ENCODE measurements at regions not wholly inside any gene's neighbourhood (a gene's known extent, or its start where the extent isn't known, plus 50 kb on each side); places are given as distances from the start of the nearest gene placed in this dataset.

- TF ChIP-seq CTCF (conservative IDR thresholded peaks at IDR 0.05; ENCODE audit: low read length) (no peak), EZH2phosphoT487 (IDR thresholded peaks at IDR 0.05; ENCODE audit: borderline replicate concordance) (no peak)
- Histone ChIP-seq H3K9me2 (replicated peaks; ENCODE audit: low read depth, low read length) (no peaks in the 10 kb centered on the region), H3K4me1 (ENCODE audit: insufficient read depth, low read length, poor library complexity, severe bottlenecking) (no peaks in the 10 kb centered on the region), H3F3A (ENCODE audit: low read depth) (no peaks in the 10 kb centered on the region), H3K36me3 (ENCODE audit: insufficient read depth, low read length) (no peaks in the 10 kb centered on the region), H2AFZ (ENCODE audit: low read length) (no peak overlapping the region), H3K79me2 (ENCODE audit: insufficient read depth, low read length) (no peaks in the 10 kb centered on the region), H4K20me1 (ENCODE audit: insufficient read depth, low read length, poor library complexity, severe bottlenecking) (no peaks in the 10 kb centered on the region), H3K9ac (ENCODE audit: low read depth, low read length, poor library complexity, severe bottlenecking) (no peak overlapping the region), H3K4me3 (ENCODE audit: low read length, poor library complexity, severe bottlenecking) (no peak overlapping the region), H3K9me3 (ENCODE audit: insufficient read depth, low read depth, low read length) (no peaks in the 10 kb centered on the region), H3K4me2 (ENCODE audit: low read depth, low read length, poor library complexity, severe bottlenecking) (no peak overlapping the region), H3K27me3 (ENCODE audit: insufficient read depth, low read length, poor library complexity, severe bottlenecking) (no peaks in the 10 kb centered on the region)
These were observed 361.7 kb upstream of the SEMA3C start for GRCh38 chr7:81280531-81280930.

- no peaks in the 10 kb centered on the region for H3K27me3 ChIP-seq (ENCODE audit: insufficient read depth, low read length, poor library complexity, severe bottlenecking)
- no peaks in the 10 kb centered on the region for H3K79me2 ChIP-seq (ENCODE audit: insufficient read depth, low read length)
These were observed 358.8 kb upstream of the SEMA3C start for GRCh38 chr7:81277691-81278090.

GRCh38 chr7:81273601-81274397 is 354.9 kb upstream of the SEMA3C start:
- H2AFZ ChIP-seq (ENCODE audit: low read length): no peak overlapping the region
- H3K4me2 ChIP-seq (ENCODE audit: low read depth, low read length, poor library complexity, severe bottlenecking): no peak overlapping the region
- no peak for TF ChIP-seq CTCF (conservative IDR thresholded peaks at IDR 0.05; ENCODE audit: low read length)
- TF ChIP-seq EZH2phosphoT487 (IDR thresholded peaks at IDR 0.05; ENCODE audit: borderline replicate concordance): no peak

More at GRCh38 chr7:81277691-81278090, 358.8 kb upstream of the SEMA3C start:
- no peak overlapping the region for H3K9ac ChIP-seq (ENCODE audit: low read depth, low read length, poor library complexity, severe bottlenecking)
- H3K4me1 ChIP-seq (ENCODE audit: insufficient read depth, low read length, poor library complexity, severe bottlenecking): no peaks in the 10 kb centered on the region
- no peaks in the 10 kb centered on the region for H4K20me1 ChIP-seq (ENCODE audit: insufficient read depth, low read length, poor library complexity, severe bottlenecking)
- H3F3A ChIP-seq (ENCODE audit: low read depth): no peaks in the 10 kb centered on the region
- no peaks in the 10 kb centered on the region for H3K9me2 ChIP-seq (replicated peaks; ENCODE audit: low read depth, low read length)
- H3K4me2 ChIP-seq (ENCODE audit: low read depth, low read length, poor library complexity, severe bottlenecking): no peak overlapping the region
- no peaks in the 10 kb centered on the region for H3K9me3 ChIP-seq (ENCODE audit: insufficient read depth, low read depth, low read length)
- H2AFZ ChIP-seq (ENCODE audit: low read length): no peak overlapping the region
- TF ChIP-seq EZH2phosphoT487 (IDR thresholded peaks at IDR 0.05; ENCODE audit: borderline replicate concordance) (no peak), CTCF (conservative IDR thresholded peaks at IDR 0.05; ENCODE audit: low read length) (no peak)
- no peak overlapping the region for H3K4me3 ChIP-seq (ENCODE audit: low read length, poor library complexity, severe bottlenecking)
- H3K36me3 ChIP-seq (ENCODE audit: insufficient read depth, low read length): no peaks in the 10 kb centered on the region

More at GRCh38 chr7:81273601-81274397, 354.9 kb upstream of the SEMA3C start:
- no peaks in the 10 kb centered on the region for H3K36me3 ChIP-seq (ENCODE audit: insufficient read depth, low read length)
- no peaks in the 10 kb centered on the region for H4K20me1 ChIP-seq (ENCODE audit: insufficient read depth, low read length, poor library complexity, severe bottlenecking)
- no peaks in the 10 kb centered on the region for H3K9me3 ChIP-seq (ENCODE audit: insufficient read depth, low read depth, low read length)
- H3K4me1 ChIP-seq (ENCODE audit: insufficient read depth, low read length, poor library complexity, severe bottlenecking): no peaks in the 10 kb centered on the region
- no peak overlapping the region for H3K4me3 ChIP-seq (ENCODE audit: low read length, poor library complexity, severe bottlenecking)
- H3K27me3 ChIP-seq (ENCODE audit: insufficient read depth, low read length, poor library complexity, severe bottlenecking): no peaks in the 10 kb centered on the region
- H3K79me2 ChIP-seq (ENCODE audit: insufficient read depth, low read length): no peaks in the 10 kb centered on the region
- no peaks in the 10 kb centered on the region for H3F3A ChIP-seq (ENCODE audit: low read depth)
- no peaks in the 10 kb centered on the region for H3K9me2 ChIP-seq (replicated peaks; ENCODE audit: low read depth, low read length)
- H3K9ac ChIP-seq (ENCODE audit: low read depth, low read length, poor library complexity, severe bottlenecking): no peak overlapping the region
